ENCODE measurements at regions not wholly inside any gene's neighbourhood (a gene's known extent, or its start where the extent isn't known, plus 50 kb on each side); places are given as distances from the start of the nearest gene placed in this dataset.

DNA sequence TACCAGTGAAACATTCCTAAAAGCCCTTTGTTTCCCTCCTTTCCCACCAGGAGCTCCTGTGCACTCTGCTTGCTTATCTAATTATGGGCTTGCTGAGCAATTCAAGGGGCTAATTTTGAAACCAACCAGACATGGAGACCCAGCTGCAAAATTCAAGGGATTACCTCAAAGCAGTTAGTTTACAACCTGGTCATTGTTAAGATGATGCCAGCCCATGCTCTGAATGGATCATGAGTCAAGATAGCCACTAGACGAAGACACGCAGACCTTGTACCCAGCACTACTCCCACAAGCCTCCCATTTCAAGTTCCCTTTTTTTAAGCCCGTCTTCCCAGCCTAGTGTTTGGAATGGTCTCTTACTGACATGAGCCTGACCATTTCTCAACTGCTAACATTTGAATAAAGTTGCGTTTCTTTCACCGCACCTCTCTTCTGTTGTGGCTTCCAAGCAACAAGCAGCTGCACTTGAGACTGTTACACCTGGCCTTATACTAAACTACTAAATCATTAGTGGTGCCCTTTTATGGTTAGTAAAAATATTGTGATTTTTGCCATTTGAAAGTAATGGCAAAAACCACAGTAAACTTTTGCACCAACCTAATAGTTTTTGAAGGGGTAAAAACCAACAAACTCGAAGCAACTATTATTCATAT lies 315.3 kb upstream of the LUZP2 start:
- TF ChIP-seq, protein P1, sequence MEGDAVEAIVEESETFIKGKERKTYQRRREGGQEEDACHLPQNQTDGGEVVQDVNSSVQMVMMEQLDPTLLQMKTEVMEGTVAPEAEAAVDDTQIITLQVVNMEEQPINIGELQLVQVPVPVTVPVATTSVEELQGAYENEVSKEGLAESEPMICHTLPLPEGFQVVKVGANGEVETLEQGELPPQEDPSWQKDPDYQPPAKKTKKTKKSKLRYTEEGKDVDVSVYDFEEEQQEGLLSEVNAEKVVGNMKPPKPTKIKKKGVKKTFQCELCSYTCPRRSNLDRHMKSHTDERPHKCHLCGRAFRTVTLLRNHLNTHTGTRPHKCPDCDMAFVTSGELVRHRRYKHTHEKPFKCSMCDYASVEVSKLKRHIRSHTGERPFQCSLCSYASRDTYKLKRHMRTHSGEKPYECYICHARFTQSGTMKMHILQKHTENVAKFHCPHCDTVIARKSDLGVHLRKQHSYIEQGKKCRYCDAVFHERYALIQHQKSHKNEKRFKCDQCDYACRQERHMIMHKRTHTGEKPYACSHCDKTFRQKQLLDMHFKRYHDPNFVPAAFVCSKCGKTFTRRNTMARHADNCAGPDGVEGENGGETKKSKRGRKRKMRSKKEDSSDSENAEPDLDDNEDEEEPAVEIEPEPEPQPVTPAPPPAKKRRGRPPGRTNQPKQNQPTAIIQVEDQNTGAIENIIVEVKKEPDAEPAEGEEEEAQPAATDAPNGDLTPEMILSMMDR (IDR thresholded peaks at IDR 0.05): no peak
- TF ChIP-seq EP300 (IDR thresholded peaks at IDR 0.05) (no peak), POLR2A (IDR thresholded peaks at IDR 0.05) (no peak), POLR2AphosphoS5 (IDR thresholded peaks at IDR 0.05) (no peak)

All from stomach (tissue), 4 donors.